ENCODE measurements at regions not wholly inside any gene's neighbourhood (a gene's known extent, or its start where the extent isn't known, plus 50 kb on each side); places are given as distances from the start of the nearest gene placed in this dataset.

- TF ChIP-seq ZNF639 (tag by site-specific recombination; IDR thresholded peaks at IDR 0.05) (no peak), ZSCAN16 (tag by site-specific recombination; IDR thresholded peaks at IDR 0.05) (no peak), ZNF26 (tag by site-specific recombination; IDR thresholded peaks at IDR 0.05) (no peak), ZNF830 (tag by site-specific recombination; IDR thresholded peaks at IDR 0.05; ENCODE audit: low read depth) (no peak)
Measured at GRCh38 chr1:164446020-164446419, 113.0 kb upstream of the PBX1 start (continued).

- 0 out of 2 replicates have a peak, but pooled peaks cover 3% of the 10 kb centered on the region for H3K4me1 ChIP-seq (ENCODE audit: control insufficient read depth, insufficient read depth, low read length)
- POLR2A ChIA-PET = no interaction called here
- H3K9me3 ChIP-seq (ENCODE audit: control insufficient read depth, insufficient read depth, low read depth, low read length) = no peaks in the 10 kb centered on the region
- CTCF ChIA-PET = interaction anchor here (0.5 to 0.7 kb wide), 4 partner anchors 40 to 1969 kb away, joined by 3 to 4 read pairs (median 3); no protein-coding TSS in a partner anchor
- no peak overlapping the region for H3K4me3 ChIP-seq (ENCODE audit: low read depth, low read length)
- H3K36me3 ChIP-seq (ENCODE audit: control insufficient read depth in 2 of 2, insufficient read depth in 1 of 2, low read length in 2 of 2) = no peaks in the 10 kb centered on the region
- peak overlapping the region; percentile 8; the same call in 1 of the 2 replicates for H3K27ac ChIP-seq (ENCODE audit: extremely low read depth, low read depth, low read length)
- TF ChIP-seq KLF1 (tag by site-specific recombination; IDR thresholded peaks at IDR 0.05) (no peak), ZBTB20 (tag by site-specific recombination; IDR thresholded peaks at IDR 0.05) (no peak), ZBTB10 (tag by site-specific recombination; IDR thresholded peaks at IDR 0.05) (no peak), TRIM28 (IDR thresholded peaks at IDR 0.05; ENCODE audit: borderline replicate concordance, low read length) (peak; percentile 83; the same call in 1 of the 2 replicates), HIC1 (tag by site-specific recombination; IDR thresholded peaks at IDR 0.05) (no peak), PRDM4 (tag by site-specific recombination; IDR thresholded peaks at IDR 0.05) (0 out of 2 replicates have a peak, but pooled peaks have one; percentile 12), KLF10 (tag by site-specific recombination; IDR thresholded peaks at IDR 0.05) (no peak), OSR2 (tag by site-specific recombination; IDR thresholded peaks at IDR 0.05) (peak; percentile 85), KLF7 (tag by site-specific recombination; IDR thresholded peaks at IDR 0.05; ENCODE audit: borderline replicate concordance) (no peak), SCRT1 (tag by site-specific recombination; IDR thresholded peaks at IDR 0.05; ENCODE audit: borderline replicate concordance) (no peak), PRDM6 (tag by site-specific recombination; IDR thresholded peaks at IDR 0.05) (peak; percentile 42; the same call in 1 of the 2 replicates), ZNF768 (tag by site-specific recombination; IDR thresholded peaks at IDR 0.05) (no peak), ZNF747 (tag by site-specific recombination; IDR thresholded peaks at IDR 0.05) (no peak), ZNF561 (tag by site-specific recombination; IDR thresholded peaks at IDR 0.05; ENCODE audit: borderline replicate concordance) (peak; percentile 24; the same call in 1 of the 2 replicates), ZSCAN4 (tag by site-specific recombination; IDR thresholded peaks at IDR 0.05) (no peak), ZNF266 (tag by site-specific recombination; IDR thresholded peaks at IDR 0.05; ENCODE audit: low read depth) (no peak), ZNF184 (tag by site-specific recombination; IDR thresholded peaks at IDR 0.05) (no peak)
Measured at GRCh38 chr1:164452549-164452948, 106.4 kb upstream of the PBX1 start.

Measured in HEK293 (cell line).